DMS79 (cell line): ENCODE measurements at regions not wholly inside any gene's neighbourhood (a gene's known extent, or its start where the extent isn't known, plus 50 kb on each side); places are given as distances from the start of the nearest gene placed in this dataset.
"Not testable (repeated sequence)": the region's sequence is repeated elsewhere in the genome, so short reads cannot be mapped to it uniquely, and the experiment has no call there.

Source experiments
- DNase-seq: peaks from one replicate; lab custom pipeline; 2025; lab: John Stamatoyannopoulos, UW

DNA sequence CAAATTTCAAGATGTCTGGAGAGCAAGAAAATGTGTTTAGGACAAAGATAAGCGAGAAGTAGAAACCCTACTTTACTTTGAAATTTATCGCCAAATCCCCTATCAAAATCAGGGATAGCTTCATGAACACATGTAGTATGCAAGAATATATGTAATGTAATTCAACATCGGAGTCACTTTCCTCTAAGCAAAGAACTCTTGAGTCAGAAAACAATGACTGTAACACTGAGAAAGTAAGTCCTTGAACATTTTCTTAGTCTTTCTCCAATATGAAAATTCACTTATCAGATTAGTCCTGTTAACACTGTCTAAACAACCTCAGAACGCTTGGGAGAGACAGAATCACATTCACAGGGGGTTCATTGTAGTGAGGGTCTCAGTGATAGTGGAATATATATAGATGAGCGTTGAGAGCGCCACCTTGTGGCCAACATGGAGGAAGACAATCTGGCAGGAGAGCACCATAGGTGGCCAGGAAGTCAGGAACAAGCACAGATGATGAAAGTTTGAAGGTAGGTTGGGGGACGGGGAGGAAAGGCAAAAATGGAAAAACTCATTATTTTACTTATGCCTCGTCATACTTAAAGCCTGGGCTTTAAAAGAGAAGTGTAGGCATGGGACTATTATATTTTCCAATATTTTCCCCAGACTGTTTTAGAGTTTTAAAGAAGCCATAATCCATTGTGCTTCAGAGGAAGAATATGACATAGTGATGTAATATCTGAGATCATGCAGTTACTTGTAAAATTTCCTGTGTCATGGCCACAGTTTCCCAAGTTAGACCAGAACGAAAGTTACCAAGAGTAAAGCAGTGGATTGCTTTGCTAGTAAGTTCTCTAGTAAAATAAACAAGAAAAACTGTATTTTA lies 115.5 kb upstream of the GNAI1 start:
- no peak for DNase-seq

DNA sequence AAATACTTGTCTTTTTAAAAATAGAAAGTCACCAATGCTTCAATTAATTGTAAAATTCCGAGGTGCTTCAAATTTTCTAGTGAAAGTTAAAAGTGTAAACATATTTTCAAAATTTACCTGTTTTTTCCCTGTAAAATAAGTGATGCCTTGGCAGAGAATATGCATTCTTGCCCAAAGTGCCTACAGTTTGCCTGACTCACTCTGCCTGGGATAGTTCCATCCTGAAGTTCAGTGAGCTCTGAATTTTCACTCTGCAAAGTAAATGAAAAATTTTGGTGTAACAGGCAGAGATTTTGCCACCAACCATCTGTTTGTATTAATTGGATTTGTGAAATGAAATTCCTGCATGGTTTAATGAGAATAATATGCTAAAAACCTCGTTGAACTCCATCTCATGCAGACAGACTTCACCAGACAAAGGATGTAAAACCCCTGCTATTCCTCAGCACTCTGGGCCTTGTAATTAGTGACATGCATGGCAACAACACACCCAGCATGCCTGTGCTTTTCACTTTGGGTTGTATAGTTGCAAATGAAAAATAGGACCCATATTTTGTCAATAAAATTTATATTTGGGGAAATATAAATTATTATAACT lies 117.4 kb upstream of the GNAI1 start:
- no peak for DNase-seq

DNA sequence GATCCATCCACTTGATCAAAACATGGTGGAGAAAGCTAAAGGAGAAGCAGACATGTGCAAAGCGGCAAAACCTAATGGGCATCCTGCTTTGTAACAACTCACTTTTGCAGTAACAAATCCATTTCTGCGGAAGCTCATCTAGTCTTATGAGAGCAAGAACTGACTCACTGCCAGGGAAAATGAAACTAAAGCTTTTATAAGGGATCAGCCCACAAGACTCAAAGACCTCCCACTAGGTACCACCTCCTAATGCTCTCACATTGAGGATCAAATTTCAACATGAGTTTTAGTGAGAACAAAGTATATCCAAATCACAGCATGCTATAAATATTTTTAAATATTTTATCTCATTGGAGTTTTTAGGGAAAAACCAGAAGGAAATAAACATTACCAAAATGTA lies 120.1 kb upstream of the GNAI1 start:
- no peak for DNase-seq

DNA sequence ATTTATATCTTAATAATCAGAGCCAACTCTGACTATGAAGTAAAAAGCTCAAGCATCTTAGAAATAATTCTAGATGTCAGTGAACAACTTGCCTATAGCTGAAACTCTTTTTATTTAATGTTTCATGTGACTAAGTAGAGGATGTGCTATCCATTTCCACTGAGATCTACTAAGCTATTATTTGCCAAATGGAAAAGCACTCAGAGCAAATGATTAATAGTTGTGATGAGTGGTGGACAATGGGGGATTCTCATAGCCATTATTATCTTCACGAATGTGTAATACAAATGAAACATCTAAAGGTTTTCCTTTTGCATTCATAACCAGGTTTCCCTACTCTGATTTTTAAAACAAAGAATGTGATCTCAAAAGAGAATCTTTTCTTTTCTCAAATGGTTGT lies 126.6 kb upstream of the GNAI1 start:
- no peak for DNase-seq

DNA sequence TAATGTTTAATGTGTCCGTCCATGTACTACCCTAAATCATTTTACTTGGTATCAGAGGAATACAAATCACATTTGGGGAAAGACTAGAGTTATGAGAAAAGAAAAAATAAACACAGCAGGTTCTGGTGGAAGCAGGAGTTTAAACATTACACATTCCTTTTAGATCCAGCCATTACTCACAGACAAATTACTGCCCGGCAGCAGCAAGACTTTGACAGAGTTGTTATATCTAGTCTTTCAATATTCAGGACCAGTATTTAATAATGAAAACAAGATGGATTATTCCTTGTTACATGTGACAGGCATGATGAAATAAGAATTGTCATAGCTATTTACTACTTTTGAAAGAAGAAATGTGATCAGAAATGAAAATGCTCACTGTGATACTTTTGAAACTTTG lies 131.8 kb upstream of the GNAI1 start:
- DNase-seq = no peak

DNA sequence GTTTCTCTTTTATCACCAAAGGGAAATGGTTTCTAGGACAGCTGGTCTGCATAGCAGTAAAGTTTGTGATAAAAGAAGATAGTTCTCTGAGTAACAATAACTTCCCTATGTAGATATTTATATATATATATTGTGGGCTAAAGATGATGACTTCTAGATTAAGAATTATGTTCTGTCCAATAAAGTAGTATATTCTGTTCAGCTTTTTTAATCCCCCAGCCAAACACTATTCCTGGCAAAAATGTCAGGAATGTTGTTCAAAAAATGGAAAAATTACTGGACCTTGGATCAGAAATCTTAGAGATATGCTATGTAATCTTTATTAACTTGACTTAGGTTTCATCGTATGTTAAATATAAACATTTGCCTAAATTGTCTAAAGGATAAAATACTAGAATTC lies 136.3 kb upstream of the GNAI1 start:
- DNase-seq = no peak

DNA sequence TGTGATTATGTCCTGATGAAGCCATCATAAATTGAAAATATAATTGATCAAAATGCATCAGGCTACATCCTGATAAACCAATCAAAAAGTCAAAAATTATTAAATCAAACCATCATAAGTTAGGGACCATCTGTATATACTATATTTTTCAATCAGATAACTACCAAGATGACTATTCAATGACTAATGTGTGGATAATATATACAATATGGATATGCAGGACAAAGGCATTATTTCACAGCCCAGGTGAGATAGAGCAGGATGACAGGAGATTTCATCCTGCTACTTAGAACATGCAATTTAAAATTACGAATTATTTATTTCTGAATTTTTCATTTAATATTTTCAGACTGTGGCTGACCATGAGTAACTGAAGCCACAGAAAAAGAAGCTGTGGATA lies 137.3 kb upstream of the GNAI1 start:
- no peak for DNase-seq

DNA sequence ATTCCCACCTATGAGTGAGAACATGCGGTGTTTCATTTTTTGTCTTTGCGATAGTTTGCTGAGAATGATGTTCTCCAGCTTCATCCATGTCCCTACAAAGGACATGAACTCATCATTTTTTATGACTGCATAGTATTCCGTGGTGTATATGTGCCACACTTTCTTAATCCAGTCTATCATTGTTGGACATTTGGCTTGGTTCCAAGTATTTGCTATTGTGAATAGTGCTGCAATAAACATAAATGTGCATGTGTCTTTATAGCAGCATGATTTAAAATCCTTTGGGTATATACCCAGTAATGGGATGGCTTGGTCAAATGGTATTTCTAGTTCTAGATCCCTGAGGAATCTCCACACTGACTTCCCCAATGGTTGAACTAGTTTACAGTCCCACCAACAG lies 138.9 kb upstream of the GNAI1 start:
- DNase-seq = not testable (repeated sequence)

DNA sequence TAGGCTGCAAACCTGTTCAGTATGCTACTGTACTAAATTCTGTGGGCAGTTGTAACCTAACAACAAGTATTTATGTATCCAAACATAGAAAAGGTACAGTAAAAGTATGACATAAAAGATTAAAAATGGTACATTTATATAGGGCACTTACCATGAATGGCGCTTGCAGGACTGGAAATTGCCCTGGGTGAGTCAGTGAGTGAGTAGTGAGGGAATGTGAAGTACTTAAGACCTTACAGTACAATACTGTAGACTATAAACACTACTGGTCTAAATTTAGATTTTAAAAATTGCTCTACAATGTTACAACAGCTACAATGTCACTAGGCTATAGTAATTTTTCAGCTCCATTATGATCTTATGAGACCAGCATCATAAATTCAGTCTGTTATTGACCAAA lies 146.0 kb upstream of the GNAI1 start:
- no peak for DNase-seq

DNA sequence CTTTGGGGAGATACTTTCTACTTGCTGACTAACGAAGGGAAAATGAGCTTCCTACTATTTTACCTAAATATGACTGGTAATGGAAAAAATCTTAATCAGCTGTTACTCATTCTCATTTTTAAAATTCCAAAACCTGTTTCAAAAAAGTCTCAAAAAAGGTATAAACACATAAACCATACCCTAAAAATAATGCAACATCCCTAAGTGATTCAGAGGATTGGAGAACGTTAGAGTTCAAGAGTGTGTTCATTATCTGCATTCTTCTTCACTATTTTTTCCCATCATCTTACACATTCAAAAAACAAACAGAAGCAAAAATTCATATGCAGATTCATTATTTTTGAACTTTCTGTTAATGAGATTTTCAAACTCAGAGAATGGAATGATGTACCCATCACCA lies 150.4 kb upstream of the GNAI1 start:
- DNase-seq = no peak

DNA sequence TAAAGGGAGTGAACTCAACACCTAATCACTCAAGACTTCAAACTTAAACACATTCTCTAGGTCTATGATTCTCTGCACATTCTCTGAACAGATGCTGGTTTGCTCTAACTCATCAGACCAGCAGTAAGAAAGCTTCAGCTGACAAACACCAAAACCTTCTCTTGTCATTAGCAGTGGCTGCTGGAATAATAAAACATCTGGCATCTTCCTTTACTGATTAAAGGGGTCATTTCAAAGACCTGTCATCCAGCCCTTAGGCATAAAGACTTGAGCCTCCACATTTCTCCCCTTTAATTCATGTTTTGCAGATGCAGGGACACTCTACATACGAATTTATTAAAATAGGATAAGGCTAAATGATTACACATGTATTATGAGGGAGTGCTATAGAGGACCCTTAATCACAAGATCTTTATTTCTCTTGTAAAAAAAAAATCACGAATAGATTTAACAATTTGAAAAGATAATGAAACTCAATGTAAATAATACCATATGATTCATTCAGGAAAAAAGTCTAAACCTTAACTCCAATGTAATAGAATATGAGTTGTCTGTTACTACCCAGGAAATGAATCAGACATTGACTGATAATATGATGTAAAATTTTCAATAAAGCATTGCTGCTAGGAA lies 152.4 kb upstream of the GNAI1 start:
- DNase-seq = no peak

DNA sequence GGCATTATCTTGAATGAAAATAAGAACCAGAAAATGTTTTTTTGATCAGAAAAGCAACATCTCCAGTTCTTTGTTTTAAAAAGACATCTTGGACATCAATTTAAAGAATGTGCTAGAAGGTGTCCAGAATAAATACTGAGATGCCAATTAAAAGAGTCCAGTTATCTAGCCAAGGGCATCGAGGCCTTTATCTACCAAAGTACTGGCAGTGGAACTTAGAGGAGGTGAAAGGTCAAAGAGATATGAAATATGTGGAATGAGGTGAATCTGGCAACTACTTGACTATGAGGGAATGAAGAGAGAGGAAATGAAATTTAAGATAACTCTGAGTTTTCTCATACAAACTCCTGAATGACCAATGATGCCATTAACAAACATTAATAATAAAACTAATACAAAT lies 154.3 kb upstream of the GNAI1 start:
- DNase-seq = no peak

DNA sequence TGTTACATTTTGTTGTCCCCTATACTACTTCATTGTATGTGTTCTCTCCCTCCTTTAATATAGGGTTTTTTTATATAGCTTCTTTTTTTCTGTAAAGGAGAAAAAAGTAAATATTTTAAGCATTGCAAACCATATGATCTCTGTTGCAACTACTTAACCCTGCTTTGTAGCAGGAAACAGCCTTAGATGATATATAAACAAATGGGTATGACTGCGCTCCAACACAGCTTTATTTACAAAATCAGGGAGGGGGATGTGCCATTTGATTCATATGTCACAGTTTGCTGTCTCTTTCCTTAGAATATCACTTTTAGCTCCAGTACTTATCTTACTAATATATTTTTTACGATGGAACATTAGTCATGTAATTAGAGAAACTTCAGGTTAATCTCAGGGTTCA lies 155.2 kb upstream of the GNAI1 start:
- DNase-seq = no peak

DNA sequence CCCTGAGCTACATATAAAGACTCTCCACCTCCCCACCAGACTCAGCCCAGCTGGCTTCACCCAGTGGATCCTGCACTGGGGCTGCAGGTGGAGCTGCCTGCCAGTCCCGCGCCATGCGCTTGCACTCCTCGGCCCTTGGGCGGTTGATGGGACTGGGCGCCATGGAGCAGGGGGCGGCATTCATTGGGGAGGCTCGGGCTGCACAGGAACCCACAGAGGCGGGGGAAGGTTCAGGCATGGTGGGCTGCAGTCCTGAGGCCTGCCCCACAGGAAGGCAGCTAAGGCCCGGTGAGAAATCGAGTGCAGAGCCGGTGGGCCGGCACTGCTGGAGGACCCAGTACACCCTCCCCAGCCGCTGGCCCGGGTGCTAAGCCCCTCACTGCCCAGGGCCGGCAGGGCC lies 157.2 kb upstream of the GNAI1 start:
- DNase-seq = no peak

DNA sequence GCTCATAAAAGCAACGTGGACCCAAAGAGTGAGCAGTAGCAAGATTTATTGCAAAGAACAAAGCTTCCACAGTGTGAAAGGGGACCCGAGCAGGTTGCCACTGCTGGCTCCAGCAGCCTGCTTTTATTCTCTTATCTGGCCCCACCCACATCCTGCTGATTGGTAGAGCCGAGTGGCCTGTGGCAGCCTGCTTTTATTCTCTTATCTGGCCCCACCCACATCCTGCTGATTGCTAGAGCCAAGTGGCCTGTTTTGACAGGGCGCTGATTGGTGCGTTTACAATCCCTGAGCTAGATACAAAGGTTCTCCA lies 158.0 kb upstream of the GNAI1 start:
- not testable (repeated sequence) for DNase-seq

DNA sequence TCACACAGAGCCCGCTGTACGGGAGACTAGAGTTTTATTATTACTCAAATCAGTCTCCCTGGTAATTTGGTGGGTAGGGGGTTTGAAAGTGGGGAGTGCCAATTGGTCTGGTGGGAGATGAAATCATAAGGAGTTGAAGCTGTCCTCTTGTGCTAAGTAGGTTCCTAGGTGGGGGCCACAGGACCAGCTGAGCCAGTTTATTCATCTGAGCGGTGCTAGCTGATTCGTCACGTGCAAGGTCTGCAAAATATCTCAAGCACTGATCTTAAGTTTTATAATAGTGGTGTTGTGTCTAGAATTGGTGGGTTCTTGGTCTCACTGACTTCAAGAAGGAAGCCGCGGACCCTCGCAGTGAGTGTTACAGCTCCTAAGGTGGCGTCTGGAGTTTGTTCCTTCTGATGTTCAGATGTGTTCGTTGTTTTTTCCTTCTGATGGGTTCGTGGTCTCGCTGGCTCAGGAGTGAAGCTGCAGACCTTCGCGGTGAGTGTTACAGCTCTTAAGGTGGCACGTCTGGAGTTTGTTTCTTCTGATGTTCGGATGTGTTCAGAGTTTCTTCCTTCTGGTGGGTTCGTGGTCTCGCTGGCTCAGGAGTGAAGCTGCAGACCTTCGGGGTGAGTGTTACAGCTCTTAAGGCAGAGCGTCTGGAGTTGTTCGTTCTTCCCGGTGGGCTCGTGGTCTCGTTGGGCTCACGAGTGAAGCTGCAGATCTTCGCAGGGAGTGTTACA lies 158.5 kb upstream of the GNAI1 start:
- DNase-seq = not testable (repeated sequence)

DNA sequence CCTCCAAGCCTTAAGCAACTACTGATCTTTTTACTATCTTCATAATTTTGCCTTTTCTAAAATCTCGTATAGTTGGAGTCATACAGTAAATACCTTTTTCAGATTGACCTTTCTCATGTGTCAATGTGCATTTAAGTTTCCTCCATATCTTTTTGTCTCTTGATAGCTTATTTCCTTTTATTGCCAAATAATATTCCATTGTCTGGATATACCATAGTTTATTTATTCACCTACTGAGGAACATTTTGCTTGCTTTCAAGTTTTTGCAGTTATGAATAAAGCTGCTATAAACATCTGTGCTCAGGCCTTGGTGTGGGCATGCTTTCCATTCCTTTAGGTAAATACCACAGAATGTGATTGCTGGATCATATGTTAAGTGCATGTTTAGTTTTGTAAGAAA lies 161.2 kb upstream of the GNAI1 start:
- no peak for DNase-seq

DNA sequence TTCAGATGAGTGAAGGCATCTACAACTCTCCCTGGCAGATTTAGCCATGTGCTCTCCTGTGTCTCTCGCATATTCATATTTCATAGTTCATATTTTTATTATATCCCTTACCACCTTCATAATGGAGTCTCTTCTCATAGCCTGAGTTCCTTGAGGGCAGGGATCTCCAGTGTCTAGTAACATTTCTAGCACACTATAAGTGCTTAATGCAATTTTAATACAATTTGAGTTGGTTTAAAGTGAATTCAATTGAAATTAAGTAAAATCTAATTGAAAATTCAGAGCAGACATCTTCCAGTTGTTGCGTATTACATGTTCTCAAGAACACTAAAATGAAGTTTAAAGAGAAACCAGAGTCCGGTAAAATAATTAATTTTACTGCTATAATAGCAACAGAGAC lies 163.6 kb upstream of the GNAI1 start:
- no peak for DNase-seq

DNA sequence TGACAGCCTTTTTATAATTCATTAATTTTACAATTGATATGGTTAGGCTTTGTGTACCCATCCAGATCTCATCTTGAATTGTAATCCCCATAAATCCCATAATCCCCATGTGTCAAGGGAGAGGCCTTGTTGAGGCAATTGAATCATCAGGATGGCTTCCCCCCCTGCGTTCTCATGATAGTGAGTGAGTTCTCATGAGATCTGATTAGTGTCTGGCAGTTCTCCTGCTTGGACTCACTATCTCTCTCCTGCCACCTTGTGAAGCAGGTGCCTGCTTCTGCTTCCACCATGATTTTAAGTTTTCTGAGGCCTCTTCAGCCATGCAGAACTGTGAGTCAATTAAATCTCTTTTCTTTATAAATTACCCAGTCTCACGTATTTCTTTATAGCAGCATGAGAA lies 165.7 kb upstream of the GNAI1 start:
- no peak for DNase-seq

DNA sequence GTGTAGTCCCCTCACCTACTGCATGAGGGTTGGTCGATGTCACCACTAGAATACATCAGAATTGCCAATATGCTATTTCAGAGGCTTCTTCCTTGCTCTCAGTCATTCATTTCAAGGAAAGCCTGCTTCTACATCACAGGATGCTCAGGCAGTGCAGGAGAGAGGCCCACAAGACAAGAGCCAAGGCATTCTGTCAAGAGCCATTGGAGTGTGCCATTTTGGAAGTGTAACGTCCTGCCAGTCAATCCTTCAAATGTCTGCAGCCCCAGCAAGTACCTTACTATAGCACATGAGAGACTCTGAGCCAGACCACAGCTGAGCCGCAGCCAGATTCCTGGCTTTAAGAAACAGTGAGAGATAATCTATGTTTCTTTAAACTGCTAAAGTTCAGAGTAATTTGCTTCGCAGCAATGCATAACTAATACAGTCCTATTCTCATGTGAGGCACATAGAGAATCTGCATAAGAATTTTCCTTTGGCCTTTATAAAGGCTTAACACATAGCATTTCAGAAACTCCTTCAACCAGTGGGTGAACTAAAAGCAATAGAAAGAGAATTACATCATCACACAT lies 166.5 kb upstream of the GNAI1 start:
- DNase-seq = no peak

DNA sequence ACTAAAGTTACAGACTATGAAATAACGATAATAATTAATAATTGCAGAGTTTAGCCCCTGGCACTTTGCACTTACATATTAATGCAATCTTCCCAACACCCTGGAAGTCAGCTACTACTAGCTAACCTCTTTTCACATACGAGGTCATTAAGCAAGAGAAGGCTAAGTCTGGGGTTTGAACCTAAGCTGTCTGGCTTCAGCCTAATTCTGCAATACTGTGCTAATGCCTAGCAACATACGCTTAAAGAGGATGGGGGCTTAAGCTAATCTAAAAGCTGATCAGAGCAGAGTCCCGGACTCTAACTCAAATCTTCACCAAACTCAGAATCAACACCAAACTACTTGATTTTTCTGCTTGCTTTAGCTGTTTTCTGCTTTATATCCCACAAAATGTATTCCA lies 168.7 kb upstream of the GNAI1 start:
- DNase-seq = no peak

DNA sequence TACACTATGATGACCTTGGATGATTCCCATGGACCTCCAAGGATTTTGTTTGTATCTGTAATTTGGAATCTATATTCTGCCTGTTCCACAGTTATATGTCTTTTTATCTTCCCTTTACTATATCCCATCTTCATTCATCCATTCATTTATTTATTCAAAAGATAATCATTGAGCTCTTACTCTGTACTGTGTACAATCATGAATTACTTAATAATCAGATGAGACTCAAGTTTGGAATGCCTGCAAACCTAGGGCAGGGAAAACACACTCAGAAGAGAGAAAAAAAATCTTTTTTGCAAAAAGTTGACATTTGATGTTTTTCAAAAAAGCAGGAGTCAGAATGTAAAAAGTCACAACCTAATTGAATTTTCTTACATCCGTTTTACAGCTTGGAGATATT lies 170.2 kb upstream of the GNAI1 start:
- DNase-seq = no peak

DNA sequence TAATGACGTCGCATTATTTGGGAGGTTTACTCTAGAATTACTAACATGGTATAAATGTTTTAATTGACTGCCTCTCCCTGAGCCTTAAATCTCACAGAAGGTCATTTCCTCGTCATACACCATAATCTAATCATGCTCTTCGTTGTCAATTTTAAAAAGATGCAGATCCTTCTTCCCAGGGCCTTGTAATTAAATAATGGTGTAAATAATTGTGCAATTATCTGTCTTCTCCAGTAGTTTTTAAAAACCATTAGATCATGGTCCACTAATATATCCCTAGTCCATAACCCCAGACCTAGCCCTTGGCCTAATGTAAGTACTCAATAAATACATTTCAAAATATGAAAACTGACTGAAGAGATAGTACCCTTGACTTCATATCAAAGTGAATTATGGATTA lies 181.5 kb upstream of the GNAI1 start:
- no peak for DNase-seq
